ENCODE measurements at regions not wholly inside any gene's neighbourhood (a gene's known extent, or its start where the extent isn't known, plus 50 kb on each side); places are given as distances from the start of the nearest gene placed in this dataset.

- no peak for TF ChIP-seq CTCF (IDR thresholded peaks at IDR 0.05; ENCODE audit: low read depth, low read length, poor library complexity, severe bottlenecking)
- no peak for TF ChIP-seq EZH2phosphoT487 (IDR thresholded peaks at IDR 0.05; ENCODE audit: borderline replicate concordance, low read length)
Observed at GRCh38 chr13:57878291-57878690, 246.7 kb downstream of the PCDH17 start.

Data from DOHH2 (cell line).